H1 (cell line): ENCODE measurements at regions not wholly inside any gene's neighbourhood (a gene's known extent, or its start where the extent isn't known, plus 50 kb on each side); places are given as distances from the start of the nearest gene placed in this dataset.

Source experiments
- CTCF ChIA-PET: fragments of 300-600 bp; sonication (Branson Sonifier 250); formaldehyde crosslinking; loops from one replicate; lab custom pipeline; 2021; ENCODE audit not compliant: partially characterized antibody; lab: Charles Lee
- POLR2A ChIA-PET: fragments of 300-600 bp; sonication (Branson Sonifier 250); formaldehyde crosslinking; loops from one replicate; lab custom pipeline; 2021; ENCODE audit warnings: inconsistent platforms; ENCODE audit not compliant: partially characterized antibody; lab: Charles Lee
- DNase-seq, 2 experiments: peaks; one replicate each; pipeline versions ENCODE4 v3.0.0 to v3.0.0-alpha.2; 2010 to 2022; ENCODE audit warnings: low spot score in 2 of 2, low read depth in 1 of 2, mixed read lengths in 1 of 2
- FAIRE-seq: peaks from 2 replicates; lab custom pipeline; 2011; peaks lifted over from hg19 to GRCh38; lab: Jason Lieb, UNC
- H2AFZ ChIP-seq: 2 replicates; pipeline ENCODE4 v1.8.1; 2012; ENCODE audit warnings: low read length, inconsistent platforms
- H2AK5ac ChIP-seq: 2 replicates; pipeline ENCODE4 v1.6.1; 2013; ENCODE audit warnings: low read depth, low read length
- H2BK120ac ChIP-seq: replicated peaks from 2 replicates; pipeline ENCODE3; 2013; ENCODE audit warnings: low read depth, low read length, inconsistent platforms
- H2BK12ac ChIP-seq: 2 replicates; pipeline ENCODE4 v1.6.1; 2013; ENCODE audit warnings: low read depth, low read length
- H2BK15ac ChIP-seq: 2 replicates; pipeline ENCODE4 v1.6.1; 2013; ENCODE audit warnings: low read length
- H2BK20ac ChIP-seq: 2 replicates; pipeline ENCODE4 v1.6.1; 2013; ENCODE audit warnings: low read length
- H2BK5ac ChIP-seq: 2 replicates; pipeline ENCODE4 v1.6.1; 2013; ENCODE audit warnings: low read depth, low read length
- H3K14ac ChIP-seq: 2 replicates; pipeline ENCODE4 v1.6.1; 2013; ENCODE audit warnings: inconsistent platforms; ENCODE audit not compliant: insufficient read length
- H3K18ac ChIP-seq: 2 replicates; pipeline ENCODE4 v1.6.1; 2013; ENCODE audit warnings: low read length; ENCODE audit errors: extremely low read depth
- H3K23ac ChIP-seq: 2 replicates; pipeline ENCODE4 v1.6.1; 2013; ENCODE audit warnings: inconsistent platforms; ENCODE audit not compliant: insufficient read length
- H3K23me2 ChIP-seq: 2 replicates; pipeline ENCODE4 v1.6.1; 2013; ENCODE audit warnings: low read depth, low read length
- H3K27ac ChIP-seq: 2 replicates; pipeline ENCODE4 v1.6.1; 2011; ENCODE audit warnings: low read depth, low read length, inconsistent platforms
- H3K27me3 ChIP-seq, 4 experiments: replicated peaks in 1 of 4; 1 replicate in 1 of 4; 2 replicates in 3 of 4; pipeline versions ENCODE4 v1.6.1 to v1.8.1; 2011 to 2013; ENCODE audit warnings: low read length in 3 of 4, mild to moderate bottlenecking in 3 of 4, inconsistent platforms in 2 of 4, mixed read lengths in 2 of 4, moderate library complexity in 1 of 4; ENCODE audit not compliant: control insufficient read depth in 3 of 4, insufficient read depth in 3 of 4; ENCODE audit errors: extremely low read depth in 1 of 4
- H3K36me3 ChIP-seq, 4 experiments: 2 replicates each; pipeline versions ENCODE4 v1.6.1 to v1.8.1; 2011 to 2013; ENCODE audit warnings: mild to moderate bottlenecking in 4 of 4, low read length in 3 of 4, moderate library complexity in 2 of 4, control low read depth in 1 of 4, inconsistent platforms in 1 of 4; ENCODE audit not compliant: insufficient read depth in 4 of 4, control insufficient read depth in 2 of 4
- H3K4ac ChIP-seq: replicated peaks from 2 replicates; pipeline ENCODE3; 2013; ENCODE audit warnings: low read length, low read depth, mixed read lengths, inconsistent platforms; ENCODE audit not compliant: insufficient read length
- H3K4me1 ChIP-seq, 4 experiments: replicated peaks in 1 of 4; 1 replicate in 1 of 4; 2 replicates in 3 of 4; pipeline versions ENCODE4 v1.6.1 to v1.8.1; 2011 to 2013; ENCODE audit warnings: low read length in 3 of 4, inconsistent platforms in 2 of 4, mixed read lengths in 1 of 4; ENCODE audit not compliant: insufficient read depth in 4 of 4, control insufficient read depth in 3 of 4
- H3K4me2 ChIP-seq, 2 experiments: 2 replicates each; pipeline versions ENCODE4 v1.6.1 to v1.8.1; 2011 to 2013; ENCODE audit warnings: low read depth in 2 of 2, low read length in 2 of 2, control low read depth in 1 of 2, inconsistent platforms in 1 of 2, mild to moderate bottlenecking in 1 of 2; ENCODE audit not compliant: insufficient read depth in 1 of 2
- H3K4me3 ChIP-seq, 4 experiments: fragments of 200-600, 300-600 bp in 1 of 4; sonication (generic), shearing (Covaris generic), sonication (Bioruptor Twin) in 1 of 4; 2 replicates each; pipeline versions ENCODE4 v1.5.1 to v1.8.1; 2011 to 2016; ENCODE audit warnings: low read length in 4 of 4, low read depth in 3 of 4, control low read depth in 2 of 4, inconsistent platforms in 2 of 4, mild to moderate bottlenecking in 2 of 4, mixed read lengths in 1 of 4, moderate library complexity in 1 of 4; ENCODE audit not compliant: insufficient read depth in 2 of 4; ENCODE audit errors: extremely low read depth in 1 of 4
- H3K56ac ChIP-seq: replicated peaks from 2 replicates; pipeline ENCODE3; 2013; ENCODE audit warnings: low read depth, mild to moderate bottlenecking, mixed read lengths, low read length, inconsistent platforms; ENCODE audit not compliant: insufficient read length
- H3K79me1 ChIP-seq: 2 replicates; pipeline ENCODE4 v1.6.1; 2013; ENCODE audit warnings: low read depth, low read length, control low read depth
- H3K79me2 ChIP-seq, 2 experiments: 2 replicates each; pipeline versions ENCODE4 v1.6.1 to v1.8.1; 2012 to 2013; ENCODE audit warnings: low read length in 2 of 2, mild to moderate bottlenecking in 2 of 2, inconsistent platforms in 1 of 2; ENCODE audit not compliant: insufficient read depth in 2 of 2, control insufficient read depth in 1 of 2
- H3K9ac ChIP-seq, 4 experiments: replicated peaks in 1 of 4; 1 replicate in 1 of 4; 2 replicates in 3 of 4; pipeline versions ENCODE4 v1.6.1 to v1.8.1; 2011 to 2013; ENCODE audit warnings: low read depth in 3 of 4, low read length in 3 of 4, control low read depth in 2 of 4, mild to moderate bottlenecking in 2 of 4, moderate library complexity in 2 of 4, inconsistent platforms in 1 of 4; ENCODE audit errors: extremely low read depth in 1 of 4
- H3K9me3 ChIP-seq, 2 experiments: 2 replicates each; pipeline versions ENCODE4 v1.6.1 to v1.8.1; 2012 to 2013; ENCODE audit warnings: mild to moderate bottlenecking in 2 of 2, moderate library complexity in 2 of 2, control low read depth in 1 of 2, inconsistent platforms in 1 of 2, low read depth in 1 of 2, low read length in 1 of 2, mixed read lengths in 1 of 2; ENCODE audit not compliant: insufficient read depth in 2 of 2
- H4K20me1 ChIP-seq, 2 experiments: replicated peaks in 1 of 2; 2 replicates each; pipeline versions ENCODE3 to v1.8.1; 2011 to 2013; ENCODE audit warnings: inconsistent platforms in 2 of 2, low read length in 2 of 2, mild to moderate bottlenecking in 1 of 2; ENCODE audit not compliant: insufficient read depth in 2 of 2, control insufficient read depth in 1 of 2
- H4K5ac ChIP-seq: 2 replicates; pipeline ENCODE4 v1.6.1; 2013; ENCODE audit warnings: low read length, low read depth, mixed read lengths, inconsistent platforms; ENCODE audit not compliant: insufficient read length
- H4K8ac ChIP-seq: 2 replicates; pipeline ENCODE4 v1.8.0; 2013; ENCODE audit warnings: mild to moderate bottlenecking, moderate library complexity, low read length, inconsistent platforms; ENCODE audit not compliant: insufficient read depth; ENCODE audit errors: extremely low read depth
- H4K91ac ChIP-seq: replicated peaks from 2 replicates; pipeline ENCODE3; 2013; ENCODE audit warnings: low read length, mixed read lengths, inconsistent platforms; ENCODE audit not compliant: insufficient read length
- NANOG ChIP-seq: IDR thresholded peaks from 2 replicates; pipeline ENCODE4 v1.6.1; 2011; ENCODE audit warnings: low read length, low read depth, mild to moderate bottlenecking, inconsistent platforms; ENCODE audit not compliant: insufficient read depth, poor library complexity, severe bottlenecking
- WGBS, 2 experiments: shearing (Covaris generic) in 1 of 2; methylation state at CpG; one replicate each; pipeline versions ENCODE4 v1.1.6 to v1.1.7; 2013 to 2015; ENCODE audit warnings: low lambda C conversion rate in 2 of 2, mixed read lengths in 2 of 2, inconsistent platforms in 1 of 2, low coverage in 1 of 2, missing lambda C conversion rate in 1 of 2; ENCODE audit not compliant: insufficient replicate concordance in 2 of 2, insufficient coverage in 1 of 2, insufficient read length in 1 of 2; ENCODE audit errors: extremely low coverage in 1 of 2, missing lambda C conversion rate in 1 of 2; 5-methylcytosine and 5-hydroxymethylcytosine counted together
- TF ChIP-seq, protein P1 (sequence below), 3 experiments: IDR thresholded peaks; 1 replicate in 2 of 3; 2 replicates in 1 of 3; pipeline versions ENCODE4 v1.5.1 to v1.6.1; 2011; ENCODE audit warnings: low read length in 3 of 3, mild to moderate bottlenecking in 3 of 3, inconsistent platforms in 2 of 3, low read depth in 1 of 3, moderate library complexity in 1 of 3; ENCODE audit not compliant: insufficient read depth in 1 of 3; ENCODE audit errors: control extremely low read depth in 1 of 3

DNA sequence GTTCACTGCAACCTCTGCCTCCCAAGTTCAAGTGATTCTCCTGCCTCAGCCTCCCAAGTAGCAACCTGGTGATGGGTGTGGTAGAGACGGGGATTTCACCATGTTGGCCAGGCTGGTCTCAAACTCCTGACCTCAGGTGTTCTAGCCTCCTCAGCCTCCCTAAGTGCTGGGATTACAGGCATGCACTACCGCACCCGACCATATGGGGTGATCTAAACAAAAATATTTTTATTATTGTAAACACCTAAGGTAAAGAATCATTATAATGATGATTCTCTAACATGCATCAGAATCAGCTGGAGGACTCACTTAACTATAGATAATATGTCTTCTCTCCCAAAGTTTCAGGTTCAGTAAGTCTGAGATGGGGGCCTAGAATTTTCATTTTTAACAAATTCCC, 96.2 kb upstream of the ALG10 start:
- H2BK15ac ChIP-seq = no peak overlapping the region
- H3K56ac ChIP-seq = no peak overlapping the region
- no peak overlapping the region for H2BK5ac ChIP-seq
- no peak overlapping the region for H4K91ac ChIP-seq
- no peak overlapping the region for H3K4ac ChIP-seq
- no peak overlapping the region for H3K9ac ChIP-seq
- no peaks in the 10 kb centered on the region for H3K4me1 ChIP-seq
- no peak overlapping the region for H2BK12ac ChIP-seq
- H3K18ac ChIP-seq = no peak overlapping the region
- H3K4me2 ChIP-seq = no peak overlapping the region
- DNase-seq = no peak
- H2BK120ac ChIP-seq = no peak overlapping the region
- H3K27me3 ChIP-seq = no peaks in the 10 kb centered on the region
- no peak overlapping the region for H3K14ac ChIP-seq
- H2BK20ac ChIP-seq = no peak overlapping the region
- H3K79me1 ChIP-seq = no peaks in the 10 kb centered on the region
- H2AK5ac ChIP-seq = no peak overlapping the region
- no peak overlapping the region for H3K4me3 ChIP-seq
- H3K23me2 ChIP-seq = no peaks in the 10 kb centered on the region
- no peak overlapping the region for H3K27ac ChIP-seq
- no peaks in the 10 kb centered on the region for H3K79me2 ChIP-seq
- no peak overlapping the region for H4K5ac ChIP-seq
- TF ChIP-seq NANOG = no peak
- TF ChIP-seq, protein P1, sequence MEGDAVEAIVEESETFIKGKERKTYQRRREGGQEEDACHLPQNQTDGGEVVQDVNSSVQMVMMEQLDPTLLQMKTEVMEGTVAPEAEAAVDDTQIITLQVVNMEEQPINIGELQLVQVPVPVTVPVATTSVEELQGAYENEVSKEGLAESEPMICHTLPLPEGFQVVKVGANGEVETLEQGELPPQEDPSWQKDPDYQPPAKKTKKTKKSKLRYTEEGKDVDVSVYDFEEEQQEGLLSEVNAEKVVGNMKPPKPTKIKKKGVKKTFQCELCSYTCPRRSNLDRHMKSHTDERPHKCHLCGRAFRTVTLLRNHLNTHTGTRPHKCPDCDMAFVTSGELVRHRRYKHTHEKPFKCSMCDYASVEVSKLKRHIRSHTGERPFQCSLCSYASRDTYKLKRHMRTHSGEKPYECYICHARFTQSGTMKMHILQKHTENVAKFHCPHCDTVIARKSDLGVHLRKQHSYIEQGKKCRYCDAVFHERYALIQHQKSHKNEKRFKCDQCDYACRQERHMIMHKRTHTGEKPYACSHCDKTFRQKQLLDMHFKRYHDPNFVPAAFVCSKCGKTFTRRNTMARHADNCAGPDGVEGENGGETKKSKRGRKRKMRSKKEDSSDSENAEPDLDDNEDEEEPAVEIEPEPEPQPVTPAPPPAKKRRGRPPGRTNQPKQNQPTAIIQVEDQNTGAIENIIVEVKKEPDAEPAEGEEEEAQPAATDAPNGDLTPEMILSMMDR (IDR thresholded peaks at IDR 0.05; ENCODE audit: control extremely low read depth in 1 of 3, insufficient read depth in 1 of 3, low read depth in 1 of 3, low read length in 3 of 3) = peak in 1 of 3 experiments; percentile 10; a peak in 1 of 4 replicates
- WGBS, 2 experiments = 87% methylated on average over 3 of the region's 3 CpGs; no CpG with 5 or more reads in 1 of the 2 experiments
- peaks cover 2 to 7% of the 10 kb centered on the region in 2 experiments; a peak in 1 of 4 replicates for H3K9me3 ChIP-seq
- FAIRE-seq = no peak
- H4K8ac ChIP-seq = no peak overlapping the region
- H4K20me1 ChIP-seq = no peaks in the 10 kb centered on the region
- no peak overlapping the region for H2AFZ ChIP-seq
- H3K23ac ChIP-seq = no peak overlapping the region
- CTCF ChIA-PET = interaction anchor here (0.8 kb wide), 1 partner anchor 37 kb away, joined by 3 read pairs; no protein-coding TSS in a partner anchor
- H3K36me3 ChIP-seq = no peaks in the 10 kb centered on the region; a peak in 1 of 8 replicates
- POLR2A ChIA-PET = interaction anchor here (0.7 kb wide), 1 partner anchor 1474 kb away, joined by 3 read pairs; no protein-coding TSS in a partner anchor
